ENCODE measurements at regions not wholly inside any gene's neighbourhood (a gene's known extent, or its start where the extent isn't known, plus 50 kb on each side); places are given as distances from the start of the nearest gene placed in this dataset.

DNA sequence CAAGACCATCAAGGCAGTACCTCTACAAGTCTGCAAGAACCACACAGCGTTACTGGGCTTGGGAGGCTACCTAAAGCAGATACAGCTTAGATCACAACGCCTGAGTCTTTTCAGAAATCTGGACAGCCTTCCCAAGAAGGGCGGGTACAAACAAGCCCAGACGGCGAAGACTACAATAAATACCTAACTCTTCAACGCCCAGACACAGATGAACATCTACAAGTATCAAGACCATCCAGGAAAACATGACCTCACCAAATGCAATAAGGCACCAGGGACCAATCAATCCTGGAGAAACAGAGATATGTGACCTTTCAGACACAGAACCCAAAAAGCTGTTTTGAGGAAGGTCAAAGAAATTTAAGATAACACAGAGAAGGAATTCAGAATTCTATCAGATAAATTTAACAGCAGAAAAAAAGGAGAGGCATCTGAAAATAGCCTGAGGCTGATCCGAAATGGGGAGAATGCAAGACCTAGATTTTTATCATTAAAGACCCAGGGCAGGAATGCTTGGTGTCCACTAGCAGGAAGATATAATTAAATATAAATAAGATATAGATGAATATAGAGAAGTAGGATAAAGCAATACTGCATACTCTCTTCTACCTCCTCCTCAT, 131.7 kb upstream of the COL21A1 start:
- in situ Hi-C loops (cut with MboI; ENCODE audit: low sequenced_read_pairs), result no loop called here

- in situ Hi-C loops (cut with MboI; ENCODE audit: low sequenced_read_pairs), result no loop called here
Observed at GRCh38 chr6:56378507-56378906, 131.1 kb upstream of the COL21A1 start.

GRCh38 chr6:56377295-56377694, 129.9 kb upstream of the COL21A1 start:
- in situ Hi-C loops (cut with MboI; ENCODE audit: low sequenced_read_pairs), result no loop called here

GRCh38 chr6:56375806-56376205, 128.4 kb upstream of the COL21A1 start:
- in situ Hi-C loops (cut with MboI; ENCODE audit: low sequenced_read_pairs), result no loop called here

GRCh38 chr6:56374841-56375369, 127.5 kb upstream of the COL21A1 start:
- in situ Hi-C loops (cut with MboI; ENCODE audit: low sequenced_read_pairs), result no loop called here

DNA sequence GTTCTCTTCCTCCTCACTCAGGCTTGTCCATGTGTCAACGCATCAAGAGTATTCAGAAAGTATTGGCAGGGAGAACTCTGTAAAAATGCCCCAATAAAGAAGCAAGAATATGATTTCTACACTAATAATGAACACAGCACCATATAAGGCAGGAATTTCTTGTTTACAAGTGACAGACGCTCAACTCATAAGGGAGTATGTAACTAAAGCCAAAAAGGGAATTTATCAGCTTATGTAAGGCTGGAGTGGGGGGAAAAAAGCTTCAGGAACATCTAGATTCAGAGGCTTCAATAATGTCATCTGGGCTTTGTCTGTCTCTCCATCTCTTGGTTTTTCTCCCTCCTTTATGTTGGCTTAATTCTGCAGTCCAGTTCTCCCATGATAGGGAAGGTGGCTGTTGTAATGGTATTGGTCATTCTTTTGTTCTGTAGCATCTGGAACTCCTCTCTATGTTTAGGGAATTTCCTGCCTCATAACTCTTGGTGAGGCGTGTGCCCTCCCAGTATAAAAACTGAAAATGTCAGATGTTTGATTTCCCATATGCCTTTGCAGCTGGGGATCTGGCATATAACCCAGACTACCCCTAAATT, 125.1 kb upstream of the COL21A1 start:
- in situ Hi-C loops (cut with MboI; ENCODE audit: low sequenced_read_pairs), result no loop called here

GRCh38 chr6:56370561-56371211, 123.3 kb upstream of the COL21A1 start:
- in situ Hi-C loops (cut with MboI; ENCODE audit: low sequenced_read_pairs), result no loop called here

- in situ Hi-C loops (cut with MboI; ENCODE audit: low sequenced_read_pairs), result no loop called here
Observed at GRCh38 chr6:56370127-56370540, 122.8 kb upstream of the COL21A1 start.

- in situ Hi-C loops (cut with MboI; ENCODE audit: low sequenced_read_pairs), result no loop called here
Observed at GRCh38 chr6:56368491-56368890, 121.1 kb upstream of the COL21A1 start.

- in situ Hi-C loops (cut with MboI; ENCODE audit: low sequenced_read_pairs), result no loop called here
Observed at GRCh38 chr6:56366141-56366852, 118.9 kb upstream of the COL21A1 start.

DNA sequence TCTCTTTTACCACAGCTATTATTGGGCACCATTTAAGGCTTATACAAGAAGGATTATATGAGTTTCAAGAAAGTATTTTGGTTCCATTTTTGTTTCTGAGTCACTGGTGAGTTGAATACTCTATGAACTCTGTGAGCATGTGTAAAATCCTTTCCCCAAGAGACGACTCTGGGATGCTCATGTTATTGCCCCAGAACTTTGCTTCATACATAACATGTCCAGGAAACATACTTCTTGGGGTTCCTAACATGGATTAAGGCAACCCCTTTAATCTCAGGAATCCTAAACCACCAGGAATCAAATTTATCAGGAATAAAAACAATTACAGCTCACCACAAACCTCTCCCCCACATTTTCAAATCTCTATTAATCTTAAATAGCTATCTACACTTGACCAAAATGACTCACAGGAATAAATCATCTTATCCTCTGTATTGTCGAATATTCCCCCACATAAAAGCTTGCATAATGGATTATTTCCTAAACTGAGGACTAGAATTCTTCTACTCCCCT, 117.5 kb upstream of the COL21A1 start:
- in situ Hi-C loops (cut with MboI; ENCODE audit: low sequenced_read_pairs), result no loop called here

DNA sequence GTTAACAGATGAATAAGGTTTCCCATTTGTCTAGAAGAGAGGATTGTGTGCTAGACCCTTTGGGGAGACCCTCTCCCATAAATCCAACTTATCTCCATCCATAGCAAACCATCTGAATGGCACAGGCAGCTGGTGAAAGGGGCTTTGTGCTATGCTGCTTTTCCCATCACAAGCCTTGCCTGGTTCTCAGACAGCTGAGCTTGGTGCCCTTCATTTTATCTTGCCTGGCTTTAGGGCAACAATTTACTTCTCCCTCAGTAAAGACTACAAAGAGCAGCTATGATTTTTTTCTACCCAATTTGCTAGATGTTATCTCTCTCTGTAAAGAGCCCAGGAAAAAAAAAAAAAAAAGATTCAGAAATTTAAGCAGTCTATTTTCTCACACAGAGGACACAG, 117.0 kb upstream of the COL21A1 start:
- in situ Hi-C loops (cut with MboI; ENCODE audit: low sequenced_read_pairs), result no loop called here

GRCh38 chr6:56363796-56364430, 116.5 kb upstream of the COL21A1 start:
- in situ Hi-C loops (cut with MboI; ENCODE audit: low sequenced_read_pairs), result no loop called here

GRCh38 chr6:56361812-56362211, 114.4 kb upstream of the COL21A1 start:
- in situ Hi-C loops (cut with MboI; ENCODE audit: low sequenced_read_pairs), result no loop called here

- in situ Hi-C loops (cut with MboI; ENCODE audit: low sequenced_read_pairs), result loop anchor here (10.0 kb wide), 1 partner anchor 235 kb away; no protein-coding TSS in a partner anchor
Observed at GRCh38 chr6:56359201-56359899, 112.0 kb upstream of the COL21A1 start.

DNA sequence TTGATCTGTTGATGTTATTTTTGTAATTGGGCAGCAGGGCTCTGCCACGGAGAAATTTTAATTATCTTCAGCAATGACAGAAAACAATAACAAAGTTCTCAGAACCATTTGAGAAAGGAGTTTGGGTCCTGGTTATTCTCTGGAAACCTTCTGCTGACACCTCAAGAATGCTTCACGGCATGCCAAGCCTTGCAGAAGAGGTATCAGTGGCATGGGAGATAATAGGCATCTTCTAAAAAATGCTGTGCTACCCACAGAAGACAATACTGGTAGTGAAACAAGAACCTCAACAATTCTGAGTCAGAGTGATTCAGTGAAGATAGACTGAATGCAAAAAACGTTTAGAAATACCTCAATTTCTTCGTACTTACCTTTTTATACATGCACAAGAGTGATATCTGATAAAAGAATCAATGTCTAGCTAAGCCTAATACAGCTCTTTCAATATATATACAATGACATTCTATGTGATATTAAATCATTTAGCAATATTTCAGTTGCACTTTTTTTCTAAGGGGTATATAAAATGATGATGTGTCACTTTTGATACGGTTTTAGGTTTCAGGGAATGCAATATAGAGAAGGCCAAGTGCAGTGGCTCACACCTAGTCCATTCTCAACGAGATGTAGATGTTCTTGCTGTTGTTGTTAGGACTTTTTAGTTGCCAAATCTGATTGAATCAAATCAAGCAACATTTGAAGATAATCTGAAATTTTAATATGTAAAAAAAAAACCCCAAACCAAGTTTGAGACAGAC, 110.4 kb upstream of the COL21A1 start:
- in situ Hi-C loops (cut with MboI; ENCODE audit: low sequenced_read_pairs), result loop anchor here (10.0 kb wide), 1 partner anchor 237 kb away; no protein-coding TSS in a partner anchor

GRCh38 chr6:56356426-56356825, 109.0 kb upstream of the COL21A1 start:
- in situ Hi-C loops (cut with MboI; ENCODE audit: low sequenced_read_pairs), result loop anchor here (10.0 kb wide), 1 partner anchor 238 kb away; no protein-coding TSS in a partner anchor

DNA sequence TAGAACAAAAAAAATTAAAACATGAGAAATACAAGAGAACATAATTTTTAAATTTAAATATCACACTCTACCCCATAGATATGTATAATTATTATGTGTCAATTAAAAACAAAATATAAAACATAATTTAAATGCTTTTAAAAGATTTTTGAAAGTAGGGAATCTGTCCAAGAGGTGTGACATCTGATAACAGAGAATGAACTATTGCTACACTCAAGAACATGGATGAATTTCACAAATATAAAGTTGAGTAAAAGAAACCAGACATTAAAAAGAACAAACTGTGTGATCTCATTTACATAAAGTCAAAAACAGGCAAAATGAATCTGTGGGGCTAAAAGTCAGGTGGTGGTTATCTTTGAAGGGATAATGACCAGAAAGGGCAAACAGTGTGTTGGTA, 106.5 kb upstream of the COL21A1 start:
- in situ Hi-C loops (cut with MboI; ENCODE audit: low sequenced_read_pairs), result loop anchor here (10.0 kb wide), 1 partner anchor 241 kb away; no protein-coding TSS in a partner anchor

DNA sequence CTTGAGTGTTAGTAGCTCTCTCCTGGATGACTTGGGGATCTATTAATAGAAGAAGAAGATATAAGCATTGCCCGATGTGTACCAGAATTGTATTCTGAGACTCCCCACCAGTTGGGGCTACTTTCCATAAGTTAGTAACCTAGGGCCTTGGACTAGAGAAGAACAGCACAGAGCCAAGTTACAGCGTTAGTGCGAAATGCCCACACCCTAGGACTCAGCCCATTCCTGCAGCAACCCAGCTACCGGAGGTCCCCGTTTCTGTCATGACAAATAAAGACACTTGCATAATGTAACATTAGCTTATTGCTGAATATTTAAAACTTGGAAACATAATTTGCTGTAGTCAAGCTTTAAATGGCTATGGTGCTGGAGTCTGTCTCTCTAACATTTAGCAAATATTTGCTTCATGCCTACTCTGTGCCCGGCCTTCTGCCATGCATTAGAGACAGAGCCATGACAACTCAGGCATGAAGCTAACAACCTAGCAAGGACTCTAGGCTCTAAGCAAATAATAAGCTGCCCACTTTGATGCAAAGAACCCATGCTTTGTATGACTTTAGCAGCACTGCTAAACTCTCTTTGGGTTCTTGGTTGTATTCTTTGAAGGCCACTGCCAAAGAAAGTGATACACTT, 103.4 kb upstream of the COL21A1 start:
- in situ Hi-C loops (cut with MboI; ENCODE audit: low sequenced_read_pairs), result loop anchor here (10.0 kb wide), 1 partner anchor 244 kb away; no protein-coding TSS in a partner anchor

Data from HL-60/S4 treated with phorbol 12-myristate 13-acetate at 8.2 ng/mL for 4 days and 3 days (cell line).